C4-2B (cell line): ENCODE measurements at regions not wholly inside any gene's neighbourhood (a gene's known extent, or its start where the extent isn't known, plus 50 kb on each side); places are given as distances from the start of the nearest gene placed in this dataset.

Experiments
- ZFX ChIP-seq: fragments of 450-650 bp; IDR thresholded peaks from 2 replicates; pipeline ENCODE4 v1.6.1; 2017
- TF ChIP-seq, protein P1 (sequence below): fragments of 450-650 bp; conservative IDR thresholded peaks from 2 replicates; pipeline ENCODE4 v1.5.1; 2017; ENCODE audit warnings: mild to moderate bottlenecking

GRCh38 chr2:129827311-129828090 lies 152.0 kb upstream of the RAB6C start:
- TF ChIP-seq, protein P1, sequence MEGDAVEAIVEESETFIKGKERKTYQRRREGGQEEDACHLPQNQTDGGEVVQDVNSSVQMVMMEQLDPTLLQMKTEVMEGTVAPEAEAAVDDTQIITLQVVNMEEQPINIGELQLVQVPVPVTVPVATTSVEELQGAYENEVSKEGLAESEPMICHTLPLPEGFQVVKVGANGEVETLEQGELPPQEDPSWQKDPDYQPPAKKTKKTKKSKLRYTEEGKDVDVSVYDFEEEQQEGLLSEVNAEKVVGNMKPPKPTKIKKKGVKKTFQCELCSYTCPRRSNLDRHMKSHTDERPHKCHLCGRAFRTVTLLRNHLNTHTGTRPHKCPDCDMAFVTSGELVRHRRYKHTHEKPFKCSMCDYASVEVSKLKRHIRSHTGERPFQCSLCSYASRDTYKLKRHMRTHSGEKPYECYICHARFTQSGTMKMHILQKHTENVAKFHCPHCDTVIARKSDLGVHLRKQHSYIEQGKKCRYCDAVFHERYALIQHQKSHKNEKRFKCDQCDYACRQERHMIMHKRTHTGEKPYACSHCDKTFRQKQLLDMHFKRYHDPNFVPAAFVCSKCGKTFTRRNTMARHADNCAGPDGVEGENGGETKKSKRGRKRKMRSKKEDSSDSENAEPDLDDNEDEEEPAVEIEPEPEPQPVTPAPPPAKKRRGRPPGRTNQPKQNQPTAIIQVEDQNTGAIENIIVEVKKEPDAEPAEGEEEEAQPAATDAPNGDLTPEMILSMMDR, result no peak
- TF ChIP-seq ZFX, result no peak
